ENCODE measurements at regions not wholly inside any gene's neighbourhood (a gene's known extent, or its start where the extent isn't known, plus 50 kb on each side); places are given as distances from the start of the nearest gene placed in this dataset.

- Histone ChIP-seq H3K27me3 (ENCODE audit: low read depth) (no peaks in the 10 kb centered on the region), H3K9me3 (no peaks in the 10 kb centered on the region), H3K4me3 (no peak overlapping the region), H3K36me3 (replicated peaks) (no peaks in the 10 kb centered on the region), H3K4me1 (peaks cover 12% of the 10 kb centered on the region)
- in situ Hi-C loops (cut with MboI; ENCODE audit: low sequenced_read_pairs), result loop anchor here (25.0 kb wide), 1 partner anchor 212 kb away; no protein-coding TSS in a partner anchor
- peak; percentile 51 to 61 for DNase-seq (ENCODE audit: low spot score in 2 of 2)
Measured at GRCh38 chr14:60349663-60350365, 100.8 kb downstream of the PPM1A start.

GRCh38 chr14:60350366-60350720, 101.3 kb downstream of the PPM1A start:
- in situ Hi-C loops (cut with MboI; ENCODE audit: low sequenced_read_pairs), result no loop called here
- Histone ChIP-seq H3K4me1 (peaks cover 12% of the 10 kb centered on the region), H3K4me3 (no peak overlapping the region), H3K9me3 (no peaks in the 10 kb centered on the region), H3K36me3 (replicated peaks) (no peaks in the 10 kb centered on the region), H3K27me3 (ENCODE audit: low read depth) (no peaks in the 10 kb centered on the region)
- no peak for DNase-seq (ENCODE audit: low spot score in 2 of 2)

- no peak overlapping the region for H3K4me3 ChIP-seq
- H3K36me3 ChIP-seq (replicated peaks), result no peaks in the 10 kb centered on the region
- peaks cover 37% of the 10 kb centered on the region for H3K4me1 ChIP-seq
- no peaks in the 10 kb centered on the region for H3K9me3 ChIP-seq
- in situ Hi-C loops (cut with MboI; ENCODE audit: low sequenced_read_pairs), result no loop called here
- H3K27me3 ChIP-seq (ENCODE audit: low read depth), result no peaks in the 10 kb centered on the region
- DNase-seq (ENCODE audit: low spot score in 2 of 2), result peak; percentile 13 to 74
Measured at GRCh38 chr14:60353420-60353819, 104.4 kb downstream of the PPM1A start.

GRCh38 chr14:60355768-60356167, 106.7 kb downstream of the PPM1A start:
- peaks cover 44% of the 10 kb centered on the region for H3K4me1 ChIP-seq
- in situ Hi-C loops (cut with MboI; ENCODE audit: low sequenced_read_pairs), result no loop called here
- no peaks in the 10 kb centered on the region for H3K27me3 ChIP-seq (ENCODE audit: low read depth)
- no peaks in the 10 kb centered on the region for H3K36me3 ChIP-seq (replicated peaks)
- H3K4me3 ChIP-seq, result no peak overlapping the region
- DNase-seq (ENCODE audit: low spot score in 2 of 2), result no peak
- H3K9me3 ChIP-seq, result no peaks in the 10 kb centered on the region

GRCh38 chr14:60356386-60356785, 107.4 kb downstream of the PPM1A start:
- in situ Hi-C loops (cut with MboI; ENCODE audit: low sequenced_read_pairs), result no loop called here

GRCh38 chr14:60356906-60357550, 108.0 kb downstream of the PPM1A start:
- DNase-seq (ENCODE audit: low spot score in 2 of 2), result peak; percentile 79 to 91
- Histone ChIP-seq H3K36me3 (replicated peaks) (no peaks in the 10 kb centered on the region), H3K4me3 (no peak overlapping the region), H3K27me3 (ENCODE audit: low read depth) (no peaks in the 10 kb centered on the region), H3K9me3 (no peaks in the 10 kb centered on the region), H3K4me1 (peaks cover 44% of the 10 kb centered on the region)
- in situ Hi-C loops (cut with MboI; ENCODE audit: low sequenced_read_pairs), result no loop called here

More at GRCh38 chr14:60356386-60356785, 107.4 kb downstream of the PPM1A start:
- Histone ChIP-seq H3K9me3 (no peaks in the 10 kb centered on the region), H3K36me3 (replicated peaks) (no peaks in the 10 kb centered on the region), H3K4me1 (peaks cover 44% of the 10 kb centered on the region), H3K4me3 (no peak overlapping the region), H3K27me3 (ENCODE audit: low read depth) (no peaks in the 10 kb centered on the region)
- no peak for DNase-seq (ENCODE audit: low spot score in 2 of 2)

GRCh38 chr14:60357551-60358149, 108.6 kb downstream of the PPM1A start:
- no peaks in the 10 kb centered on the region for H3K27me3 ChIP-seq (ENCODE audit: low read depth)
- in situ Hi-C loops (cut with MboI; ENCODE audit: low sequenced_read_pairs), result no loop called here
- H3K4me1 ChIP-seq, result peaks cover 44% of the 10 kb centered on the region
- peak; percentile 17 to 31 for DNase-seq (ENCODE audit: low spot score in 2 of 2)
- no peaks in the 10 kb centered on the region for H3K9me3 ChIP-seq
- H3K4me3 ChIP-seq, result no peak overlapping the region
- H3K36me3 ChIP-seq (replicated peaks), result no peaks in the 10 kb centered on the region

- Histone ChIP-seq H3K9me3 (no peaks in the 10 kb centered on the region), H3K4me3 (no peak overlapping the region), H3K27me3 (ENCODE audit: low read depth) (peaks cover 5% of the 10 kb centered on the region; the same call in 1 of the 2 replicates), H3K4me1 (peaks cover 9% of the 10 kb centered on the region), H3K36me3 (replicated peaks) (no peaks in the 10 kb centered on the region)
- in situ Hi-C loops (cut with MboI; ENCODE audit: low sequenced_read_pairs), result no loop called here
- no peak for DNase-seq (ENCODE audit: low spot score in 2 of 2)
Measured at GRCh38 chr14:60363275-60363674, 114.3 kb downstream of the PPM1A start.

GRCh38 chr14:60363687-60364086, 114.7 kb downstream of the PPM1A start:
- Histone ChIP-seq H3K27me3 (ENCODE audit: low read depth) (peaks cover 5% of the 10 kb centered on the region; the same call in 1 of the 2 replicates), H3K9me3 (no peaks in the 10 kb centered on the region), H3K4me3 (no peak overlapping the region), H3K36me3 (replicated peaks) (no peaks in the 10 kb centered on the region), H3K4me1 (peaks cover 5% of the 10 kb centered on the region)
- in situ Hi-C loops (cut with MboI; ENCODE audit: low sequenced_read_pairs), result no loop called here
- DNase-seq (ENCODE audit: low spot score in 2 of 2), result no peak

- no peaks in the 10 kb centered on the region for H3K9me3 ChIP-seq
- no peaks in the 10 kb centered on the region for H3K4me1 ChIP-seq
- no peak for DNase-seq (ENCODE audit: low spot score in 2 of 2)
- no peaks in the 10 kb centered on the region for H3K36me3 ChIP-seq (replicated peaks)
- no peaks in the 10 kb centered on the region; the same call in 1 of the 2 replicates for H3K27me3 ChIP-seq (ENCODE audit: low read depth)
- in situ Hi-C loops (cut with MboI; ENCODE audit: low sequenced_read_pairs), result no loop called here
- H3K4me3 ChIP-seq, result no peak overlapping the region
Measured at GRCh38 chr14:60381909-60382308, 104.0 kb downstream of the C14orf39 start.

Data from HAP-1 (cell line).